ENCODE measurements at regions not wholly inside any gene's neighbourhood (a gene's known extent, or its start where the extent isn't known, plus 50 kb on each side); places are given as distances from the start of the nearest gene placed in this dataset.

GRCh38 chr2:22944143-22944542, 440.8 kb upstream of the KLHL29 start:
- H3K9ac ChIP-seq (ENCODE audit: low read length): no peak overlapping the region
- no peaks in the 10 kb centered on the region for H3K36me3 ChIP-seq (ENCODE audit: control insufficient read depth, insufficient read depth, low read length)
- peaks cover 2% of the 10 kb centered on the region; the same call in 1 of the 2 replicates for H3K9me3 ChIP-seq (ENCODE audit: control insufficient read depth, insufficient read depth, low read depth, low read length)
- peaks cover 7% of the 10 kb centered on the region; the same call in 1 of the 2 replicates for H3K4me1 ChIP-seq (ENCODE audit: control insufficient read depth, insufficient read depth, low read length)
- no peaks in the 10 kb centered on the region; the same call in 1 of the 2 replicates for H3K27me3 ChIP-seq (ENCODE audit: control insufficient read depth, insufficient read depth, low read length)
- H3K27ac ChIP-seq (ENCODE audit: low read depth, low read length): no peak overlapping the region
- H3K4me3 ChIP-seq (ENCODE audit: low read depth, low read length): no peak overlapping the region

GRCh38 chr2:22946553-22946952, 438.4 kb upstream of the KLHL29 start:
- Histone ChIP-seq H3K27ac (ENCODE audit: low read depth, low read length) (peak overlapping the region; percentile 43; the same call in 1 of the 2 replicates), H3K9ac (ENCODE audit: low read length) (no peak overlapping the region), H3K4me3 (ENCODE audit: low read depth, low read length) (no peak overlapping the region), H3K27me3 (ENCODE audit: control insufficient read depth, insufficient read depth, low read length) (no peaks in the 10 kb centered on the region; the same call in 1 of the 2 replicates), H3K4me1 (ENCODE audit: control insufficient read depth, insufficient read depth, low read length) (peaks cover 7% of the 10 kb centered on the region; the same call in 1 of the 2 replicates), H3K36me3 (ENCODE audit: control insufficient read depth, insufficient read depth, low read length) (no peaks in the 10 kb centered on the region), H3K9me3 (ENCODE audit: control insufficient read depth, insufficient read depth, low read depth, low read length) (peaks cover 2% of the 10 kb centered on the region; the same call in 1 of the 2 replicates)

GRCh38 chr2:22947741-22948140, 437.2 kb upstream of the KLHL29 start:
- Histone ChIP-seq H3K27me3 (ENCODE audit: control insufficient read depth, insufficient read depth, low read length) (no peaks in the 10 kb centered on the region; the same call in 1 of the 2 replicates), H3K4me1 (ENCODE audit: control insufficient read depth, insufficient read depth, low read length) (peaks cover 7% of the 10 kb centered on the region; the same call in 1 of the 2 replicates), H3K9ac (ENCODE audit: low read length) (no peak overlapping the region), H3K9me3 (ENCODE audit: control insufficient read depth, insufficient read depth, low read depth, low read length) (peaks cover 2% of the 10 kb centered on the region; the same call in 1 of the 2 replicates), H3K36me3 (ENCODE audit: control insufficient read depth, insufficient read depth, low read length) (no peaks in the 10 kb centered on the region), H3K4me3 (ENCODE audit: low read depth, low read length) (no peak overlapping the region), H3K27ac (ENCODE audit: low read depth, low read length) (no peak overlapping the region)

- Histone ChIP-seq H3K4me3 (ENCODE audit: low read depth, low read length) (no peak overlapping the region), H3K27me3 (ENCODE audit: control insufficient read depth, insufficient read depth, low read length) (no peaks in the 10 kb centered on the region; the same call in 1 of the 2 replicates), H3K4me1 (ENCODE audit: control insufficient read depth, insufficient read depth, low read length) (peaks cover 7% of the 10 kb centered on the region; the same call in 1 of the 2 replicates), H3K36me3 (ENCODE audit: control insufficient read depth, insufficient read depth, low read length) (no peaks in the 10 kb centered on the region), H3K27ac (ENCODE audit: low read depth, low read length) (no peak overlapping the region), H3K9ac (ENCODE audit: low read length) (no peak overlapping the region), H3K9me3 (ENCODE audit: control insufficient read depth, insufficient read depth, low read depth, low read length) (peaks cover 2% of the 10 kb centered on the region; the same call in 1 of the 2 replicates)
Measured at GRCh38 chr2:22950431-22950830, 434.5 kb upstream of the KLHL29 start.

- Histone ChIP-seq H3K36me3 (ENCODE audit: control insufficient read depth, insufficient read depth, low read length) (no peaks in the 10 kb centered on the region), H3K27me3 (ENCODE audit: control insufficient read depth, insufficient read depth, low read length) (no peaks in the 10 kb centered on the region; the same call in 1 of the 2 replicates), H3K4me1 (ENCODE audit: control insufficient read depth, insufficient read depth, low read length) (no peaks in the 10 kb centered on the region), H3K9me3 (ENCODE audit: control insufficient read depth, insufficient read depth, low read depth, low read length) (no peaks in the 10 kb centered on the region), H3K9ac (ENCODE audit: low read length) (no peak overlapping the region), H3K4me3 (ENCODE audit: low read depth, low read length) (no peak overlapping the region), H3K27ac (ENCODE audit: low read depth, low read length) (no peak overlapping the region)
Measured at GRCh38 chr2:22952656-22953225, 432.2 kb upstream of the KLHL29 start.

GRCh38 chr2:22957446-22957845, 427.5 kb upstream of the KLHL29 start:
- H3K9ac ChIP-seq (ENCODE audit: low read length): no peak overlapping the region
- no peaks in the 10 kb centered on the region for H3K36me3 ChIP-seq (ENCODE audit: control insufficient read depth, insufficient read depth, low read length)
- no peaks in the 10 kb centered on the region for H3K4me1 ChIP-seq (ENCODE audit: control insufficient read depth, insufficient read depth, low read length)
- no peak overlapping the region for H3K4me3 ChIP-seq (ENCODE audit: low read depth, low read length)
- H3K9me3 ChIP-seq (ENCODE audit: control insufficient read depth, insufficient read depth, low read depth, low read length): no peaks in the 10 kb centered on the region
- no peak overlapping the region for H3K27ac ChIP-seq (ENCODE audit: low read depth, low read length)
- no peaks in the 10 kb centered on the region for H3K27me3 ChIP-seq (ENCODE audit: control insufficient read depth, insufficient read depth, low read length)

- no peaks in the 10 kb centered on the region for H3K27me3 ChIP-seq (ENCODE audit: control insufficient read depth, insufficient read depth, low read length)
- H3K9me3 ChIP-seq (ENCODE audit: control insufficient read depth, insufficient read depth, low read depth, low read length): no peaks in the 10 kb centered on the region
- H3K36me3 ChIP-seq (ENCODE audit: control insufficient read depth, insufficient read depth, low read length): no peaks in the 10 kb centered on the region
- no peak overlapping the region for H3K27ac ChIP-seq (ENCODE audit: low read depth, low read length)
- H3K9ac ChIP-seq (ENCODE audit: low read length): no peak overlapping the region
- no peaks in the 10 kb centered on the region for H3K4me1 ChIP-seq (ENCODE audit: control insufficient read depth, insufficient read depth, low read length)
- no peak overlapping the region for H3K4me3 ChIP-seq (ENCODE audit: low read depth, low read length)
Measured at GRCh38 chr2:22958308-22958707, 426.7 kb upstream of the KLHL29 start.

- Histone ChIP-seq H3K9me3 (ENCODE audit: control insufficient read depth, insufficient read depth, low read depth, low read length) (peaks cover 12% of the 10 kb centered on the region), H3K4me1 (ENCODE audit: control insufficient read depth, insufficient read depth, low read length) (peaks cover 13% of the 10 kb centered on the region), H3K9ac (ENCODE audit: low read length) (no peak overlapping the region), H3K36me3 (ENCODE audit: control insufficient read depth, insufficient read depth, low read length) (no peaks in the 10 kb centered on the region), H3K27ac (ENCODE audit: low read depth, low read length) (no peak overlapping the region), H3K4me3 (ENCODE audit: low read depth, low read length) (no peak overlapping the region), H3K27me3 (ENCODE audit: control insufficient read depth, insufficient read depth, low read length) (no peaks in the 10 kb centered on the region)
Measured at GRCh38 chr2:22967756-22968155, 417.2 kb upstream of the KLHL29 start.

GRCh38 chr2:22970284-22970975, 414.5 kb upstream of the KLHL29 start:
- Histone ChIP-seq H3K9me3 (ENCODE audit: control insufficient read depth, insufficient read depth, low read depth, low read length) (peaks cover 10% of the 10 kb centered on the region), H3K27ac (ENCODE audit: low read depth, low read length) (no peak overlapping the region), H3K4me3 (ENCODE audit: low read depth, low read length) (no peak overlapping the region), H3K27me3 (ENCODE audit: control insufficient read depth, insufficient read depth, low read length) (no peaks in the 10 kb centered on the region), H3K36me3 (ENCODE audit: control insufficient read depth, insufficient read depth, low read length) (no peaks in the 10 kb centered on the region), H3K9ac (ENCODE audit: low read length) (no peak overlapping the region), H3K4me1 (ENCODE audit: control insufficient read depth, insufficient read depth, low read length) (peaks cover 13% of the 10 kb centered on the region)

- no peak overlapping the region for H3K27ac ChIP-seq (ENCODE audit: low read depth, low read length)
- H3K36me3 ChIP-seq (ENCODE audit: control insufficient read depth, insufficient read depth, low read length): no peaks in the 10 kb centered on the region
- H3K27me3 ChIP-seq (ENCODE audit: control insufficient read depth, insufficient read depth, low read length): no peaks in the 10 kb centered on the region
- H3K9me3 ChIP-seq (ENCODE audit: control insufficient read depth, insufficient read depth, low read depth, low read length): 0 out of 2 replicates have a peak, but pooled peaks cover 6% of the 10 kb centered on the region
- no peak overlapping the region for H3K9ac ChIP-seq (ENCODE audit: low read length)
- H3K4me1 ChIP-seq (ENCODE audit: control insufficient read depth, insufficient read depth, low read length): peaks cover 13% of the 10 kb centered on the region
- no peak overlapping the region for H3K4me3 ChIP-seq (ENCODE audit: low read depth, low read length)
Measured at GRCh38 chr2:22970991-22971390, 414.0 kb upstream of the KLHL29 start.

- H3K9me3 ChIP-seq (ENCODE audit: control insufficient read depth, insufficient read depth, low read depth, low read length): no peaks in the 10 kb centered on the region
- no peaks in the 10 kb centered on the region for H3K4me1 ChIP-seq (ENCODE audit: control insufficient read depth, insufficient read depth, low read length)
- no peaks in the 10 kb centered on the region for H3K36me3 ChIP-seq (ENCODE audit: control insufficient read depth, insufficient read depth, low read length)
- no peak overlapping the region for H3K9ac ChIP-seq (ENCODE audit: low read length)
- H3K27me3 ChIP-seq (ENCODE audit: control insufficient read depth, insufficient read depth, low read length): no peaks in the 10 kb centered on the region
- no peak overlapping the region for H3K27ac ChIP-seq (ENCODE audit: low read depth, low read length)
- no peak overlapping the region for H3K4me3 ChIP-seq (ENCODE audit: low read depth, low read length)
Measured at GRCh38 chr2:22981785-22982184, 403.2 kb upstream of the KLHL29 start.

Data from HUES6 (cell line).